Adrenal gland (tissue), 9 donors: ENCODE measurements at regions not wholly inside any gene's neighbourhood (a gene's known extent, or its start where the extent isn't known, plus 50 kb on each side); places are given as distances from the start of the nearest gene placed in this dataset.
A peak's percentile ranks its signal among the peaks of the same experiment; 100 is the strongest.

Experiments used
- DNase-seq, 7 donors: peaks; one replicate each; pipeline ENCODE4 v3.0.0-alpha.2; 2019 to 2020
- H3K27ac ChIP-seq, 5 donors: fragments of 200-600 bp; sonication (generic) in 4 of 5; 1 replicate in 3 of 5; 2 replicates in 2 of 5; pipeline versions ENCODE4 v1.5.1 to v1.8.0; 2016 to 2020; ENCODE audit warnings: mild to moderate bottlenecking in 1 of 5
- H3K27me3 ChIP-seq: fragments of 200-600 bp; 2 replicates; pipeline ENCODE4 v1.8.0; 2021
- H3K36me3 ChIP-seq, 2 donors: fragments of 200-600 bp; replicated peaks in 1 of 2; 1 replicate in 1 of 2; 2 replicates in 1 of 2; pipeline versions ENCODE4 v1.5.1 to v1.8.0; 2018 to 2022
- H3K4me1 ChIP-seq, 2 donors: fragments of 200-600 bp; replicated peaks in 1 of 2; 1 replicate in 1 of 2; 2 replicates in 1 of 2; pipeline versions ENCODE4 v1.5.1 to v1.8.0; 2018 to 2021
- H3K4me3 ChIP-seq, 4 donors: fragments of 200-600 bp; sonication (generic) in 3 of 4; one replicate each; pipeline ENCODE4 v1.5.1; 2016 to 2018
- H3K9me3 ChIP-seq, 3 donors: fragments of 200-600 bp; sonication (generic) in 1 of 3; replicated peaks in 1 of 3; 1 replicate in 2 of 3; 2 replicates in 1 of 3; pipeline versions ENCODE4 v1.5.1 to v1.8.0; 2016 to 2021
- POLR2A ChIP-seq, 2 donors: fragments of 450-650 bp; IDR thresholded peaks; one replicate each; pipeline ENCODE4 v1.6.1; 2017; ENCODE audit warnings: antibody characterized with exemption in 2 of 2, mild to moderate bottlenecking in 2 of 2, moderate library complexity in 1 of 2
- WGBS, 4 donors: extraction: QIAGEN DNeasy Blood & Tissue Kit in 2 of 4; methylation state at CpG; one replicate each; pipeline versions ENCODE4 v1.1.5 to v1.1.7; 2013 to 2017; 5-methylcytosine and 5-hydroxymethylcytosine counted together
- intact Hi-C, 2 donors: fragments of 100-400 bp; cut with DNase I; formaldehyde crosslinking; loops; one replicate each; pipeline versions ENCODE4 v1.14.1 to v1.15.0; 2022 to 2023
- TF ChIP-seq, protein P1 (sequence below), 6 experiments: fragments of 450-650 bp in 4 of 6; fragments of 200-600 bp in 2 of 6; sonication (generic) in 1 of 6; IDR thresholded peaks; 1 replicate in 5 of 6; 2 replicates in 1 of 6; pipeline versions ENCODE4 v1.5.1 to v1.8.0; 2016 to 2021; ENCODE audit warnings: antibody characterized with exemption in 6 of 6, mild to moderate bottlenecking in 2 of 6, moderate library complexity in 1 of 6
- donor health status: healthy with polysubstance abuse.
- donor health status: Bipolar disorder and iron deficiency.
- donor health status: DM: yes; HTN: yes; CAD: no.
- donor health status: DM: no; HTN: no; CAD: no.
- donor health status: DM: no; HTN: no; CAD: no.

DNA sequence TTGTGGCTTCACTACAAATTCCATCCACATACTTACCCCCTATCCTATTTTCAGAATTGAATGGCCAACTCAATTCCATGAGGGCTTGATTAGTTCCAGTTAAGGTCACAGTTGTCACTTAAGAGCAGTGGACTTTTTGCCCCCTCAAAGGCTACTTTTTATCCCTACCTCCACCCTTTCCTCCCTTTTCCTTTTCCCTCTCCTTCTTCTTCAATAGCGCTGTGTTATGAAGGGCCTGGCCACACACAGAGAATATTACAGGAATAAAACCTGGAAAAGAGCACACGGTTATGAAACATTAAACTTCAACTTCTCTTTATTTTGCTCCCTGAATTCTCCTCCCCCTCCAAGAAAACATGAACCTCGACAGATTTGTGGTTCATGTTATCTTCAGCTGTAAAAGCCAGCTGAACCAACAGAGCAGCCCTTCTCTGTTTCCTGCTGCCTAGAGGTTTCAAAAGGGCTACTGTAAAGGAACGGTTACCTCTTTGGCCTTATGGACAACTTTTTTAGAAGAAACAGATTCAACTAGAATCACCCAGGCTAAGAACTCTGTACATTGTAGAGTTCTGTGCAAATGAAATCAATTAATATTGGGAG lies 87.0 kb upstream of the RPL34 start:
- DNase-seq = no peak
- no peaks in the 10 kb centered on the region for H3K9me3 ChIP-seq
- H3K27ac ChIP-seq = no peak overlapping the region
- 56 to 62% (median 60%) methylated on average over 4 of the region's 4 CpGs for WGBS, 4 donors
- no peaks in the 10 kb centered on the region for H3K27me3 ChIP-seq
- intact Hi-C loops = no loop called here
- no peak overlapping the region for H3K4me3 ChIP-seq
- H3K4me1 ChIP-seq = no peaks in the 10 kb centered on the region
- TF ChIP-seq, protein P1, sequence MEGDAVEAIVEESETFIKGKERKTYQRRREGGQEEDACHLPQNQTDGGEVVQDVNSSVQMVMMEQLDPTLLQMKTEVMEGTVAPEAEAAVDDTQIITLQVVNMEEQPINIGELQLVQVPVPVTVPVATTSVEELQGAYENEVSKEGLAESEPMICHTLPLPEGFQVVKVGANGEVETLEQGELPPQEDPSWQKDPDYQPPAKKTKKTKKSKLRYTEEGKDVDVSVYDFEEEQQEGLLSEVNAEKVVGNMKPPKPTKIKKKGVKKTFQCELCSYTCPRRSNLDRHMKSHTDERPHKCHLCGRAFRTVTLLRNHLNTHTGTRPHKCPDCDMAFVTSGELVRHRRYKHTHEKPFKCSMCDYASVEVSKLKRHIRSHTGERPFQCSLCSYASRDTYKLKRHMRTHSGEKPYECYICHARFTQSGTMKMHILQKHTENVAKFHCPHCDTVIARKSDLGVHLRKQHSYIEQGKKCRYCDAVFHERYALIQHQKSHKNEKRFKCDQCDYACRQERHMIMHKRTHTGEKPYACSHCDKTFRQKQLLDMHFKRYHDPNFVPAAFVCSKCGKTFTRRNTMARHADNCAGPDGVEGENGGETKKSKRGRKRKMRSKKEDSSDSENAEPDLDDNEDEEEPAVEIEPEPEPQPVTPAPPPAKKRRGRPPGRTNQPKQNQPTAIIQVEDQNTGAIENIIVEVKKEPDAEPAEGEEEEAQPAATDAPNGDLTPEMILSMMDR (IDR thresholded peaks at IDR 0.05) = no peak
- no peak for TF ChIP-seq POLR2A (IDR thresholded peaks at IDR 0.05)
- H3K36me3 ChIP-seq = no peaks in the 10 kb centered on the region

DNA sequence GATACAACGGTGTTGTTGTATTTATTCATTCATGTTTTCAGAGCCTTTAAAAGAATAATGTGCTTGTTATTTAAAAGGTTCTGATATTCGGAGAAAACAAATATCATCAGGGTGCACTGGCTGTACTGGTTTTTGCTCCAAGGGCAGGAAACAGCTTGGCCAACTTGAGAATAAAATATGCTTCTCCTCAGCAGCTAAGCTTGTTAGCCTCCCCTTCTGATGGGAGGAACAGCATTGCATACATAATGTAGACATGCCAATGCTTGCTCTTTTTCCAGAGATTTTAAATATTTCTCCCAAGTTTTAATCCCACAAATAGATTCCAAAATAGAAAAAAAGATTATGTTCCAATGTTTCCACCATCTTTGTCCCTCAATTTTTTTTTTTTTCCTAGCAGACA lies 87.6 kb upstream of the RPL34 start:
- Histone ChIP-seq H3K4me1 (no peaks in the 10 kb centered on the region), H3K27me3 (no peaks in the 10 kb centered on the region), H3K9me3 (no peaks in the 10 kb centered on the region), H3K4me3 (no peak overlapping the region), H3K27ac (no peak overlapping the region), H3K36me3 (no peaks in the 10 kb centered on the region)
- intact Hi-C loops = no loop called here
- 64 to 83% (median 71%) methylated on average over 2 of the region's 2 CpGs for WGBS, 4 donors
- TF ChIP-seq, protein P1 (IDR thresholded peaks at IDR 0.05) = no peak
- TF ChIP-seq POLR2A (IDR thresholded peaks at IDR 0.05) = no peak
- DNase-seq = no peak

DNA sequence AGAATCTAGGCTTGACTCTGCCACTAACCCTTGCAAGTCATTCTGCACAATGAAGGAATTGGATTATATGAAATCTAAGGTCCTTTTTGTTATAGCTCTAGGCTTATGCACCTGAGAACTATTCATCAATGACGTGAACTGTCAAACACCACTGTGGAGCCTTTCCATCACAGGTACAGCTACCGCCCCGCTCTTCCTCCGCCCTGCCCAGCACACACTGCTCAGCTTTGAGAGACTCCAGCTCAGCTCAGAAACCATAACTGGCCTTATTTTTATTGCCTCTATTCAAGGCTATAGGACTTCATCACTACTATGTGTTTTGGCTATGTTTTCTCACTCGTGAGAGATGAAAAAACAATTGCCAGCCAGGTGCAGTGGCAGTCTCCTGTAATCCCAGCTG lies 88.2 kb upstream of the RPL34 start:
- no peaks in the 10 kb centered on the region for H3K36me3 ChIP-seq
- no peaks in the 10 kb centered on the region for H3K9me3 ChIP-seq
- H3K4me3 ChIP-seq = no peak overlapping the region
- intact Hi-C loops = no loop called here
- H3K4me1 ChIP-seq = no peaks in the 10 kb centered on the region
- H3K27ac ChIP-seq = no peak overlapping the region
- no peaks in the 10 kb centered on the region for H3K27me3 ChIP-seq
- TF ChIP-seq, protein P1 (IDR thresholded peaks at IDR 0.05) = no peak
- TF ChIP-seq POLR2A (IDR thresholded peaks at IDR 0.05) = no peak
- DNase-seq = no peak
- WGBS, 4 donors = 88 to 93% (median 89%) methylated on average over 5 of the region's 5 CpGs

DNA sequence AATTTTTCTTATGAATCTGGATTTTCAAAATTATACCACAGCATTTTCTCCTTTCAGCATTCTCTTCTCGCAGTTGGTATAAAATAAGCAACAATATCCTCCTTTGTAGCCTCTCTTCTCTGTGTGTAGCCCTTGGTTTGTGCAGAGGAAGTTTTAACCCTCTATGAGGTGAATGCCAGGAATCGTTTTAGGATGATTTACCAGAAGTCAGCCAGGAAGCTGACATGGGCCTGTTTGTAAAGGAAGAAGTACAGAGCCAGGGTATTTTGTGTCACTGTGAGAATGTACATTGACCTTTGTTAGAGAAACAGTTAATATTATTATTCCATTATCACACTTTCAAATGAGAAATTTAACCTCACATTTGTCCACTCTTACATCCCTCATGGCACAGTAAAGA lies 88.9 kb upstream of the RPL34 start:
- WGBS, 4 donors = 49 to 69% (median 61%) methylated on average over 2 of the region's 2 CpGs
- peak overlapping the region in 1 of 5 donors; percentile 18 for H3K27ac ChIP-seq

More for the DNA sequence above, 88.9 kb upstream of the RPL34 start:
- TF ChIP-seq, protein P1 (IDR thresholded peaks at IDR 0.05) = no peak
- no peak for TF ChIP-seq POLR2A (IDR thresholded peaks at IDR 0.05)
- DNase-seq = no peak
- Histone ChIP-seq H3K4me3 (no peak overlapping the region), H3K27me3 (no peaks in the 10 kb centered on the region), H3K36me3 (no peaks in the 10 kb centered on the region), H3K9me3 (no peaks in the 10 kb centered on the region), H3K4me1 (no peaks in the 10 kb centered on the region)
- intact Hi-C loops = no loop called here
